ENCODE measurements at regions not wholly inside any gene's neighbourhood (a gene's known extent, or its start where the extent isn't known, plus 50 kb on each side); places are given as distances from the start of the nearest gene placed in this dataset.

DNA sequence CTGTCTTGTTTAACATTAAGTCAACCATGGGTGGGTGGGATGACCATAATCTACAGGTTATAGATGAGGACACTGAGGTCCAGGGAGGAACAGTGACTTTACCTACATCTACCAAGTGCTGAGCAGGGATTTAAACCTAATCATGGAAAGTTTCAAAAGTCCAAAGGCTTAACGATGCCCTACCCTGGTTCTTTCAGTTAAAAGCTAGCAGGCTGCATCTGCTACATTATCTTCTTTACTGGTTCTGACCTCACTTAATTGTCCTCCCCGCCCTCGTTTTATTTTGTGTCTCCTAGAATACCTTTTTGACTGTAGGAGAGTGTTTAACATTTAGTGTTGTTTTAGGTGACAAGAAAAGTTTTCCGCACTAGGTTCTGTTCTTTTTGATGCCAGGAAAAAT lies 735.2 kb downstream of the TLR4 start:
- H3K4me3 ChIP-seq (ENCODE audit: low read length), result no peak overlapping the region
- DNase-seq (ENCODE audit: low read depth), result no peak
- TF ChIP-seq, protein P1, sequence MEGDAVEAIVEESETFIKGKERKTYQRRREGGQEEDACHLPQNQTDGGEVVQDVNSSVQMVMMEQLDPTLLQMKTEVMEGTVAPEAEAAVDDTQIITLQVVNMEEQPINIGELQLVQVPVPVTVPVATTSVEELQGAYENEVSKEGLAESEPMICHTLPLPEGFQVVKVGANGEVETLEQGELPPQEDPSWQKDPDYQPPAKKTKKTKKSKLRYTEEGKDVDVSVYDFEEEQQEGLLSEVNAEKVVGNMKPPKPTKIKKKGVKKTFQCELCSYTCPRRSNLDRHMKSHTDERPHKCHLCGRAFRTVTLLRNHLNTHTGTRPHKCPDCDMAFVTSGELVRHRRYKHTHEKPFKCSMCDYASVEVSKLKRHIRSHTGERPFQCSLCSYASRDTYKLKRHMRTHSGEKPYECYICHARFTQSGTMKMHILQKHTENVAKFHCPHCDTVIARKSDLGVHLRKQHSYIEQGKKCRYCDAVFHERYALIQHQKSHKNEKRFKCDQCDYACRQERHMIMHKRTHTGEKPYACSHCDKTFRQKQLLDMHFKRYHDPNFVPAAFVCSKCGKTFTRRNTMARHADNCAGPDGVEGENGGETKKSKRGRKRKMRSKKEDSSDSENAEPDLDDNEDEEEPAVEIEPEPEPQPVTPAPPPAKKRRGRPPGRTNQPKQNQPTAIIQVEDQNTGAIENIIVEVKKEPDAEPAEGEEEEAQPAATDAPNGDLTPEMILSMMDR (conservative IDR thresholded peaks at IDR 0.05; ENCODE audit: low read length), result no peak

DNA sequence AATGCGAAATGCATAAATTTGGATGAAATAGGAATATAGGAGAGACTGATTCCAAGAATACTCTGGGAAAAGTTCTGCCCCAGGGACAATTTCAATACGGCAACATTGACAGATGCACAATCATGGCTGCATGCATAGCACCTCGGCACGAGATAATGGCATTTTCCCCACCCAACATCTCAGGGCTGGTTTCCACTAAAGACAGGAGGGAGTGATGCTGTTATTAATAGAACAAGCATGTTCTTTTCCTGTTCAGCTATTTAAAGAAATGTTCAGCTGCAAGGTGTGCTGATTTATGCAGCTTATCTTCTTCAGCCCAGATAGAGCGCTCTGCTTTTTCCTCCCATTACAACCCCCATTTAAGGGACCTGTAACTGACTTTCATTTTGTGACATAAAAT lies 740.2 kb downstream of the TLR4 start:
- DNase-seq (ENCODE audit: low read depth), result no peak
- TF ChIP-seq, protein P1 (conservative IDR thresholded peaks at IDR 0.05; ENCODE audit: low read length), result no peak

DNA sequence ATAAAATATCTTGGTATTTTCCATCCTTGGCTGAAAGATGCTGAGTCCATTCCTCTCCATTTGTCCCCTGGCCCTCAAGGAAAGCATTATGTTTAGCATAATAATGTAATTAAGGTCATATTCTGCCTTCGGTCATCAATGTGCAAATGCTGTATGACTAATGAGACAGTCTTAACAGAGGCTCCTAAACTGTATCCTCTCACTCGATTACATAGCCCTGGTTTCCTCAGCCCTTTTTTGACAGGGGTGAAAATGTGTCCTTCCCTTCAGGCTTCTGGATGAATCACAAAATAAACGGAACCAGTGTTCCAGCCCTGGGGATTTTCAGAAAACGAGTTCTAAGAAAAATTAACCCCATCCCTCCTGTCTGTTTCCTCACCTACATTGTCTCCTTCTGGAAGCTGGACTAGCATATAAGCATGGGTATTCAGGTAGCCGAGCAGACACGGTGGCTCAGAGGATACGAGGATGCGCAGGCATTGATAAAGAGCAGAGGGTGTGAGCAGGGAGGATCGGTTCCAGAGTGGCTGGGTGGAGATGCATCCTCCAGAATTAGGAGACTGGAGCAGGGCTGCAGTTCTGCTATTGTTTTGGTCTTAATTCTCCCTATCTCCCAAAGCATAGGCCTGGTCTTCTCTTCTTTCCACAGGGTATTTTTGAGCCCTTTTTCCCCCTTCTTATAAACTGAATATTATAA lies 742.9 kb downstream of the TLR4 start:
- TF ChIP-seq, protein P1 (conservative IDR thresholded peaks at IDR 0.05; ENCODE audit: low read length), result no peak
- no peak overlapping the region for H3K4me3 ChIP-seq (ENCODE audit: low read length)
- DNase-seq (ENCODE audit: low read depth), result no peak

More for the DNA sequence above, 740.2 kb downstream of the TLR4 start:
- no peak overlapping the region for H3K4me3 ChIP-seq (ENCODE audit: low read length)

DNA sequence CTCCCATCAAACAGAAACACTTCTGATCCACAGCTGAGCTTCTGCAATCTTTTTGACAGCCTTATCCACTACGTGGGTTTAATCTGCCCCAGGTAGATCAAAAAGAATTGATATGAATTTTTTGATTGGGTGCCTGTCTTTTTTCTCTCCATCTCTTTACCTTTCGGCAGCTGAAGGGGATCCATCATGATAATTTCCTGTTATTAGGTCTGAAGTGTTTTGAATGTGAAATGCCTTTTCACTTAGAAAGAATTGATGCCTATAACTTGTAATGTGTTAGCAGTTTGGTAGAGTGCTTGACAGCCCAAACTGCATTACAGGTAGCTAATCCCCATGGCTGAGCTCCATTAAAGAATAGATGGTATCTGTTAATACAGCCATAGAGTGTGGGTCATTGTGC lies 745.4 kb downstream of the TLR4 start:
- TF ChIP-seq, protein P1 (conservative IDR thresholded peaks at IDR 0.05; ENCODE audit: low read length), result no peak
- no peak for DNase-seq (ENCODE audit: low read depth)
- H3K4me3 ChIP-seq (ENCODE audit: low read length), result no peak overlapping the region

DNA sequence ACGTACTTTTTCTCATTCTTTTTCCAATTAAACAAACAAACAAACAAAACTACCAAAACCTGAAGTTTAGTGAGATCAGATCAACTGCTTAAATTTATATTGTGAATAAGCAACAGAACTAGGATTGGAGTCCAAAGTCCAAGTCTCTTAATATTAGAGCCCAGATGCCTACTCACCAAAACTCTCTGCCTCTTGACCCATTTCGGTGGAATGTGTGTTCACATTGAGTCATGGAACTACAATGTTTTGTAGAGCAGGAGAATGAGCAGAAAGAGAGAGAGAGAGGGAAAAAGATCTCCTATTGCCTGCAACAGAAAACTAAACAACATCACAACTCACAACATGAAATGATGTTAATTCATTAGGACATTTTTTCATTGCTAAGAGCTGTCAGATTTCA lies 751.1 kb downstream of the TLR4 start:
- no peak for DNase-seq (ENCODE audit: low read depth)
- H3K4me3 ChIP-seq (ENCODE audit: low read length), result no peak overlapping the region
- TF ChIP-seq, protein P1 (conservative IDR thresholded peaks at IDR 0.05; ENCODE audit: low read length), result no peak

DNA sequence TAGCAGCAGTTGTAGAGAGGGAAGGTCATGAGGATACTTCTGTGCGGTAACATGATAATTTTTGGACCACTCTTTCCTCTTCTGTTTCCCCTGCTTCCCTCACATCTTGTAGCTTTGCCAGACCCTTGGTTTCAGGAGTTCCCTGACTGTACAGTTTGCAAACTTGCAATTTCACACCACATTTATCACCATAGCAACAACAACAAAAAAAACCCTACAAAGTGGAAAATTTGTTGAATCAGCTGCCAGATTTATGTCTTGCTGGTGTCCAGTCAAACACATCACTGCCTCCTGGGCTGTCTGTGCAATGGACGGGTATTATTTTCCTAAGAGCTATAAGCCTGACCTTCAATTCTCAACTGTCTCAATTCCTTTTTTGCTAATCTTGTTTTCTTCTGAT lies 751.6 kb downstream of the TLR4 start:
- H3K4me3 ChIP-seq (ENCODE audit: low read length), result no peak overlapping the region
- no peak for DNase-seq (ENCODE audit: low read depth)
- TF ChIP-seq, protein P1 (conservative IDR thresholded peaks at IDR 0.05; ENCODE audit: low read length), result no peak

DNA sequence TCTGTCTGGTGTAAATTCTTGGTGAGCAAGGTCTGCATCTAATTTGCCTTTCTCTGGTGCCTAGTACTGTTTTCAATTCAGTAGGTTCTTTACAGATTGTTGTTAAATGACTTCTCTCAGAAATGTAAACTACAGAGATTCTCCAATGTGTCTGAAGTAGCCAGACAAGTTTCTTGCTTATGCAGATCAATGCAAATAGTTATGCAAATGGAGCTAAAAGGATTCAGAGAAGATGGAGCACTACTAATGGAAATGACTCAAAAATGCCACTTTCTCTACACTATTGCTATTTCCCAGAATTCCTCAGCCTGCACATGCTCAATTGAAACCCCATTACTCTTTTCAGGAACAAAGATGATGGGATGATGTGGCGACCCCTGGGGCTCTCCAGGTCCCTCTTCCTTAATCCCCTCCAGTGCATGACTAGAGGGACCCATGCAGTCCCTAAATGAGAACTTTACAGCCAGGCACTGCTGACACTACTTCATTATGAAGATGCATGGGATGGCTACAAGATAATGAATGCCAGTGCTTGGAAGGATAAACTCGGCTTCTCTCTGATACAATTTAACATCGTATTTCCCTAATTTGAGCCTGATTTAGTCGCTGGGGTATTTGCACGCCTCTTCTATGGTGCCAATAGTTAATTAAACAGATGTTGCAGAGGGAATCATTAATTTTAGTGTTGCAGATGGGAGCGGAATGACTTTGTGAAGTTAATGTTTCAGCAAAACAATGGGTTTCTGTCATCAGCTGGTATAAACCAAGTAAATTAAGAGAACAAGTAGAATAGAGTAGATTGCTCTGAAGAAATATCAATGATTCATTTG lies 753.2 kb downstream of the TLR4 start:
- no peak overlapping the region for H3K4me3 ChIP-seq (ENCODE audit: low read length)
- TF ChIP-seq, protein P1 (conservative IDR thresholded peaks at IDR 0.05; ENCODE audit: low read length), result no peak
- no peak for DNase-seq (ENCODE audit: low read depth)

Measured in AG10803 (cell line).